Activated CD8-positive, alpha-beta memory T cell treated with anti-CD3 and anti-CD28 coated beads for 1 hour (primary cell): ENCODE measurements at regions not wholly inside any gene's neighbourhood (a gene's known extent, or its start where the extent isn't known, plus 50 kb on each side); places are given as distances from the start of the nearest gene placed in this dataset.

ENCODE experiments used
- DNase-seq, 2 donors: peaks; one replicate each; pipeline ENCODE4 v3.0.0-alpha.2; 2020; ENCODE audit warnings: low read depth in 1 of 2; ENCODE audit errors: extremely low read depth in 1 of 2

GRCh38 chr3:30201715-30202114, 404.7 kb upstream of the TGFBR2 start:
- DNase-seq, result no peak

GRCh38 chr3:30203301-30203700, 403.1 kb upstream of the TGFBR2 start:
- no peak for DNase-seq

GRCh38 chr3:30204126-30204525, 402.3 kb upstream of the TGFBR2 start:
- no peak for DNase-seq

- DNase-seq, result no peak
Observed at GRCh38 chr3:30206051-30206450, 400.4 kb upstream of the TGFBR2 start.

- DNase-seq, result no peak
Observed at GRCh38 chr3:30221619-30222018, 384.8 kb upstream of the TGFBR2 start.

GRCh38 chr3:30222441-30222840, 384.0 kb upstream of the TGFBR2 start:
- no peak for DNase-seq

- no peak for DNase-seq
Observed at GRCh38 chr3:30225021-30225420, 381.4 kb upstream of the TGFBR2 start.

GRCh38 chr3:30226601-30227151, 379.7 kb upstream of the TGFBR2 start:
- no peak for DNase-seq

- no peak for DNase-seq
Observed at GRCh38 chr3:30227571-30228301, 378.7 kb upstream of the TGFBR2 start.

- DNase-seq, result no peak
Observed at GRCh38 chr3:30228302-30228631, 378.1 kb upstream of the TGFBR2 start.

- DNase-seq, result no peak
Observed at GRCh38 chr3:30231277-30232141, 374.9 kb upstream of the TGFBR2 start.

- no peak for DNase-seq
Observed at GRCh38 chr3:30232142-30232541, 374.3 kb upstream of the TGFBR2 start.

- no peak for DNase-seq
Observed at GRCh38 chr3:30233913-30234646, 372.3 kb upstream of the TGFBR2 start.

- no peak for DNase-seq
Observed at GRCh38 chr3:30236011-30236410, 370.4 kb upstream of the TGFBR2 start.

- no peak for DNase-seq
Observed at GRCh38 chr3:30241721-30242120, 364.7 kb upstream of the TGFBR2 start.

GRCh38 chr3:30245858-30246622, 360.4 kb upstream of the TGFBR2 start:
- DNase-seq, result no peak

GRCh38 chr3:30248423-30248822, 358.0 kb upstream of the TGFBR2 start:
- DNase-seq, result no peak

GRCh38 chr3:30252474-30252873, 353.9 kb upstream of the TGFBR2 start:
- DNase-seq, result no peak

GRCh38 chr3:30253832-30254231, 352.6 kb upstream of the TGFBR2 start:
- no peak for DNase-seq

GRCh38 chr3:30256474-30256873, 349.9 kb upstream of the TGFBR2 start:
- no peak for DNase-seq
